Stimulated activated naive CD8-positive, alpha-beta T cell treated with anti-CD3 and anti-CD28 coated beads, Interleukin-15, amount 100 ng/mL, for 72 hours (primary cell): ENCODE measurements at regions not wholly inside any gene's neighbourhood (a gene's known extent, or its start where the extent isn't known, plus 50 kb on each side); places are given as distances from the start of the nearest gene placed in this dataset.
"Not testable (repeated sequence)": the region's sequence is repeated elsewhere in the genome, so short reads cannot be mapped to it uniquely, and the experiment has no call there.

Experiments used
- ATAC-seq: fragments of 150-1000 bp; cut with Tn5 transposase; 2 replicates; pipeline ENCODE4 v1.10.0; 2021; ENCODE audit warnings: mild to moderate bottlenecking, moderate library complexity
- DNase-seq, 2 donors: peaks; one replicate each; pipeline ENCODE4 v3.0.0; 2021 to 2022
- H3K27ac Mint-ChIP-seq, 2 donors: one replicate each; pipeline ENCODE4 v1.8.0; 2022; ENCODE audit warnings: mild to moderate bottlenecking in 2 of 2, mixed read lengths in 2 of 2, moderate library complexity in 2 of 2
- H3K27me3 Mint-ChIP-seq: one replicate; pipeline ENCODE4 v1.8.0; 2022; ENCODE audit warnings: mixed read lengths
- H3K4me1 Mint-ChIP-seq: one replicate; pipeline ENCODE4 v1.8.0; 2022; ENCODE audit warnings: mild to moderate bottlenecking, mixed read lengths
- H3K4me3 Mint-ChIP-seq, 2 donors: one replicate each; pipeline ENCODE4 v1.8.0; 2022; ENCODE audit warnings: mild to moderate bottlenecking in 2 of 2, mixed read lengths in 2 of 2, moderate library complexity in 1 of 2
- H3K9me3 Mint-ChIP-seq, 2 donors: one replicate each; pipeline ENCODE4 v1.8.0; 2022; ENCODE audit warnings: mixed read lengths in 2 of 2

GRCh38 chr22:25431637-25432342 is 132.7 kb upstream of the GRK3 start:
- DNase-seq, H3K4me3 Mint-ChIP-seq, H3K27ac Mint-ChIP-seq, ATAC-seq, H3K9me3 Mint-ChIP-seq: not testable (repeated sequence)
- Mint-ChIP-seq H3K4me1 (peaks cover 15% of the 10 kb centered on the region), H3K27me3 (peaks cover 45% of the 10 kb centered on the region)

- ATAC-seq, H3K9me3 Mint-ChIP-seq, H3K4me3 Mint-ChIP-seq, DNase-seq, H3K27ac Mint-ChIP-seq: not testable (repeated sequence)
- Mint-ChIP-seq H3K4me1 (peaks cover 15% of the 10 kb centered on the region), H3K27me3 (peaks cover 41% of the 10 kb centered on the region)
Observed at GRCh38 chr22:25433381-25433970, 131.0 kb upstream of the GRK3 start.

- no peak overlapping the region for H3K27ac Mint-ChIP-seq
- peaks cover 32% of the 10 kb centered on the region for H3K27me3 Mint-ChIP-seq
- H3K9me3 Mint-ChIP-seq, result no peaks in the 10 kb centered on the region
- no peak for DNase-seq
- H3K4me3 Mint-ChIP-seq, result no peak overlapping the region
- peaks cover 5% of the 10 kb centered on the region for H3K4me1 Mint-ChIP-seq
- ATAC-seq, result no peak
Observed at GRCh38 chr22:25437414-25438160, 126.9 kb upstream of the GRK3 start.

GRCh38 chr22:25447067-25447685 is 117.3 kb upstream of the GRK3 start:
- Mint-ChIP-seq H3K27ac (no peak overlapping the region), H3K27me3 (no peaks in the 10 kb centered on the region), H3K4me1 (peaks cover 25% of the 10 kb centered on the region), H3K9me3 (no peaks in the 10 kb centered on the region), H3K4me3 (peak overlapping the region; percentile 79 to 94)
- DNase-seq (no peak), ATAC-seq (no peak)

- no peaks in the 10 kb centered on the region for H3K27me3 Mint-ChIP-seq
- peak overlapping the region; percentile 79 to 98 for H3K27ac Mint-ChIP-seq
- H3K4me3 Mint-ChIP-seq, result peak overlapping the region; percentile 79 to 94
- ATAC-seq (peak; percentile 92), DNase-seq (peak; percentile 88 to 89)
- no peaks in the 10 kb centered on the region for H3K9me3 Mint-ChIP-seq
- peaks cover 32% of the 10 kb centered on the region for H3K4me1 Mint-ChIP-seq
Observed at GRCh38 chr22:25447686-25448434, 116.6 kb upstream of the GRK3 start.

GRCh38 chr22:25448435-25449051 is 115.9 kb upstream of the GRK3 start:
- Mint-ChIP-seq H3K27ac (peak overlapping the region; percentile 79 to 98), H3K4me3 (peak overlapping the region; percentile 79 to 94), H3K4me1 (peaks cover 39% of the 10 kb centered on the region), H3K9me3 (no peaks in the 10 kb centered on the region), H3K27me3 (no peaks in the 10 kb centered on the region)
- peak; percentile 69 for ATAC-seq
- DNase-seq, result peak; percentile 13 to 18

- H3K9me3 Mint-ChIP-seq, result no peaks in the 10 kb centered on the region
- no peak for ATAC-seq
- H3K27ac Mint-ChIP-seq, result no peak overlapping the region
- no peaks in the 10 kb centered on the region for H3K27me3 Mint-ChIP-seq
- H3K4me3 Mint-ChIP-seq, result peak overlapping the region; percentile 79 to 94
- peaks cover 49% of the 10 kb centered on the region for H3K4me1 Mint-ChIP-seq
- DNase-seq, result no peak
Observed at GRCh38 chr22:25449781-25450317, 114.6 kb upstream of the GRK3 start.

DNA sequence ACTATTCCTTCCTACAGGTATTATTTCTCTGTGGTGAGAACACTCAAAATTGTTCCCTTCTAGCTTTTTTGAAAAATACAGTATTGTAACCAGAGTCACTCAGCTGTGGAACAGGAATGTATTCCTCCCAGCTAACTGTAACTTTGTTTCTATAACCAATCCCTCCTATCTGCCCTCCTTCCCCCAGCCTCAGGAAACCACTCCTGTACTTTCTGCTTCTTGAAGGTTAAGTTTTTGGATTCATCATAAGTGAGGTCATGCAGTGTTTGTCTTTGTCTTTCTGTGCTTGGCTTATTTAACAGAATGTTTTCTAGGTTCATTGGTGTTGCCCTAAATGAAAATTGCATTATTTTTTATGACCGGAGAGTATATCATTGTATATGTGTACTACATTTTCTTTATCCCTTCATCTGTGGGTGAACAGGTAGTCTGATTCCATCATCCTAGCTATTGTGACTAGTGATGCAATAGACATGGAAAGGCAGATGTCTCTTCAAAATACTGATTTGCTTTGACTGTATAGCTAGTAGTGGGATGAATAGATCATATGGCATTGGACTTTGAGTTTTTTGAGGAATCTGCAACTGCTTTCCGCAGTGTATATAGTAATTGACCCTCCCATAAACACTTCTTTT is 112.9 kb upstream of the GRK3 start:
- H3K27ac Mint-ChIP-seq, result peak overlapping the region; percentile 50 to 67
- peak overlapping the region; percentile 4 to 43 for H3K4me3 Mint-ChIP-seq
- no peaks in the 10 kb centered on the region for H3K9me3 Mint-ChIP-seq
- peaks cover 55% of the 10 kb centered on the region for H3K4me1 Mint-ChIP-seq
- no peak for DNase-seq
- ATAC-seq, result no peak
- no peaks in the 10 kb centered on the region for H3K27me3 Mint-ChIP-seq

DNA sequence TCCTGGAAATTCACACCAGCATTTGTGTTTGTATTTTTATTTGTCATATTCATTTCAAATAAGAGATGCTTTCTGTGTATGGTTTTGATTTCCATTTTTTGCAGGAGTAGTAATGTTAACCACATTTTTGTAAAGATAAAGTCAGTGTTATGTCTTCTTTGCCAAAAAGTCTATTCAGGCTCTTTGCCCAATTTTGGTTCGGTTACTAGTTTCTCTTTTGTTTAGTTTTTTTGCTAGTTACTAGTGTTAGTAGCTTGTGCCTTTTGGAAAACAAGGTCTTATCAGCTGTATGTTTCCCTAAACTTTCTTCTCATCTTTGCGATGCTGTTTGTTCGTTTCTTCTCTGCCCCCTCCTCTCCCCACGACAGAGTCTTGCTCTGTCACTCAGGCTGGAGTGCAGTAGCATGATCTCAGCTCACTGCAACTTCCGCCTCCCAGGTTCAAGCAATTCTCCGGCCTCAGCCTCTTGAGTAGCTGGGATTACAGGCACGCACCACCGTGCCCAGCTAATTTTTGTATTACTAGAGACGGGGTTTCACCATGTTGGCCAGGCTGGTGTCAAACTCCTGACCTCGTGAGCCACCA is 112.3 kb upstream of the GRK3 start:
- ATAC-seq (no peak), DNase-seq (no peak)
- Mint-ChIP-seq H3K27ac (peak overlapping the region; percentile 7 to 91), H3K4me1 (peaks cover 58% of the 10 kb centered on the region), H3K9me3 (no peaks in the 10 kb centered on the region), H3K4me3 (peak overlapping the region; percentile 2 to 70), H3K27me3 (no peaks in the 10 kb centered on the region)

- Mint-ChIP-seq H3K27ac (peak overlapping the region; percentile 12 to 91), H3K4me1 (peaks cover 58% of the 10 kb centered on the region), H3K27me3 (no peaks in the 10 kb centered on the region)
Observed at GRCh38 chr22:25453058-25453457, 111.4 kb upstream of the GRK3 start.

GRCh38 chr22:25453557-25453956 is 110.9 kb upstream of the GRK3 start:
- ATAC-seq (peak; percentile 48), DNase-seq (peak in 1 of 2 donors; percentile 24)
- Mint-ChIP-seq H3K27ac (peak overlapping the region; percentile 20 to 83), H3K27me3 (no peaks in the 10 kb centered on the region), H3K9me3 (no peaks in the 10 kb centered on the region), H3K4me3 (peak overlapping the region; percentile 20 to 41), H3K4me1 (peaks cover 58% of the 10 kb centered on the region)

More at GRCh38 chr22:25453058-25453457, 111.4 kb upstream of the GRK3 start:
- DNase-seq (no peak), ATAC-seq (no peak)
- Mint-ChIP-seq H3K4me3 (peak overlapping the region in 1 of 2 donors; percentile 70), H3K9me3 (no peaks in the 10 kb centered on the region)

GRCh38 chr22:25456300-25457043 is 108.0 kb upstream of the GRK3 start:
- H3K27ac Mint-ChIP-seq, result peak overlapping the region in 1 of 2 donors; percentile 89
- not testable (repeated sequence) for DNase-seq, H3K9me3 Mint-ChIP-seq, H3K4me3 Mint-ChIP-seq, H3K27me3 Mint-ChIP-seq, ATAC-seq
- H3K4me1 Mint-ChIP-seq, result peaks cover 40% of the 10 kb centered on the region

DNA sequence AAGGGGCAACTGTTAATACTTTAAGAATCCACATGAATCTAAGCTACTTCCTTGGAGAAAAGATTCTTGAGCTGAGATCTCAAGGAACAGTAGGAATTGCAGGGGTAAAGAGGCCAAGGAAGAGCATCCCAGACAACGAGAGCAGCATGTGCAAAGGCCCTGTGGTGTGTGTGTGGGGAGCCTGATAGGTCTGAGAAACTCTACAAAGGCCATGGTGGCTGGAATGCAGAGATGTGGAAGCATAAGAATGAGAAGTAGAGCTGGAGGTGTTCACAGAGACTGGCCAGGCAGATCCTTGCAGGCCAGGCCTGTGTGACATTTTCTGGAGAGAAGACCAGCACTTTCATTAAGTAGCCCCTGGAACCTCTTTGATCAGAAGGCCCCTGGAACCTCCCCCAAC is 105.8 kb upstream of the GRK3 start:
- H3K9me3 Mint-ChIP-seq, H3K27me3 Mint-ChIP-seq, H3K4me3 Mint-ChIP-seq, DNase-seq, ATAC-seq, H3K27ac Mint-ChIP-seq: not testable (repeated sequence)
- peaks cover 31% of the 10 kb centered on the region for H3K4me1 Mint-ChIP-seq
